ENCODE measurements at regions not wholly inside any gene's neighbourhood (a gene's known extent, or its start where the extent isn't known, plus 50 kb on each side); places are given as distances from the start of the nearest gene placed in this dataset.

- Histone ChIP-seq H3K4me1 (ENCODE audit: control insufficient read depth, insufficient read depth, low read length) (no peaks in the 10 kb centered on the region), H3K27me3 (ENCODE audit: control insufficient read depth in 1 of 2, insufficient read depth in 2 of 2, low read length in 2 of 2) (no peaks in the 10 kb centered on the region), H3K27ac (ENCODE audit: low read length) (no peak overlapping the region), H3K9ac (ENCODE audit: low read length in 2 of 2) (no peak overlapping the region), H3K4me3 (ENCODE audit: low read length in 2 of 2) (no peak overlapping the region), H3K36me3 (ENCODE audit: control insufficient read depth in 2 of 2, insufficient read depth in 2 of 2, low read length in 2 of 2) (no peaks in the 10 kb centered on the region), H3K9me3 (ENCODE audit: control insufficient read depth in 2 of 2, low read length in 2 of 2) (no peaks in the 10 kb centered on the region)
These were observed 282.4 kb downstream of the MEIS1 start for GRCh38 chr2:66717218-66717905.

GRCh38 chr2:66717973-66718372 lies 283.0 kb downstream of the MEIS1 start:
- H3K27ac ChIP-seq (ENCODE audit: low read length): no peak overlapping the region
- no peak overlapping the region for H3K4me3 ChIP-seq (ENCODE audit: low read length in 2 of 2)
- no peaks in the 10 kb centered on the region for H3K4me1 ChIP-seq (ENCODE audit: control insufficient read depth, insufficient read depth, low read length)
- no peak overlapping the region for H3K9ac ChIP-seq (ENCODE audit: low read length in 2 of 2)
- H3K9me3 ChIP-seq (ENCODE audit: control insufficient read depth in 2 of 2, low read length in 2 of 2): no peaks in the 10 kb centered on the region
- no peaks in the 10 kb centered on the region for H3K36me3 ChIP-seq (ENCODE audit: control insufficient read depth in 2 of 2, insufficient read depth in 2 of 2, low read length in 2 of 2)
- no peaks in the 10 kb centered on the region for H3K27me3 ChIP-seq (ENCODE audit: control insufficient read depth in 1 of 2, insufficient read depth in 2 of 2, low read length in 2 of 2)

GRCh38 chr2:66721776-66722175 lies 286.9 kb downstream of the MEIS1 start:
- Histone ChIP-seq H3K27me3 (ENCODE audit: control insufficient read depth in 1 of 2, insufficient read depth in 2 of 2, low read length in 2 of 2) (no peaks in the 10 kb centered on the region), H3K9me3 (ENCODE audit: control insufficient read depth in 2 of 2, low read length in 2 of 2) (no peaks in the 10 kb centered on the region), H3K4me3 (ENCODE audit: low read length in 2 of 2) (no peak overlapping the region), H3K4me1 (ENCODE audit: control insufficient read depth, insufficient read depth, low read length) (no peaks in the 10 kb centered on the region), H3K36me3 (ENCODE audit: control insufficient read depth in 2 of 2, insufficient read depth in 2 of 2, low read length in 2 of 2) (no peaks in the 10 kb centered on the region), H3K9ac (ENCODE audit: low read length in 2 of 2) (no peak overlapping the region), H3K27ac (ENCODE audit: low read length) (no peak overlapping the region)

DNA sequence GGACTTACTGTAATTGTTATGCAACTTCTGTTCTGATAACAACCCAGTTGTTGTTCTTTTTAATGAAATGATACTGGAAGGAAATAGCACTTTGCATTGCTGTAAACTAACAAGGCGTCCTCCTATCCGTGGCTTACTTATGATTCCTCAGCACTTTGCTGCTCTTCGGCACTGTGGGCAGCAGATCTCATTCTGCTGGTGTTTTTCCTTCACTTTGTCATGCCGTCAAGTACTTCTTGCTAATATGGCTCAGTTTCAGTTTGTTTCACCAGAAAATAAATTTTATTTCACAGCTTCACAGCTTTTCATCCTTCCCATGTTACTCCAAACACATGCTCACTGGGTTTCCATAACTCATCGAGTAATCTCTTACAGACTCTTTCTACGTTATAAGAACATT lies 289.3 kb downstream of the MEIS1 start:
- no peak overlapping the region for H3K27ac ChIP-seq (ENCODE audit: low read length)
- H3K27me3 ChIP-seq (ENCODE audit: control insufficient read depth in 1 of 2, insufficient read depth in 2 of 2, low read length in 2 of 2): no peaks in the 10 kb centered on the region
- H3K9ac ChIP-seq (ENCODE audit: low read length in 2 of 2): no peak overlapping the region
- H3K9me3 ChIP-seq (ENCODE audit: control insufficient read depth in 2 of 2, low read length in 2 of 2): no peaks in the 10 kb centered on the region
- peaks cover under 1% of the 10 kb centered on the region for H3K4me1 ChIP-seq (ENCODE audit: control insufficient read depth, insufficient read depth, low read length)
- H3K4me3 ChIP-seq (ENCODE audit: low read length in 2 of 2): no peak overlapping the region
- no peaks in the 10 kb centered on the region for H3K36me3 ChIP-seq (ENCODE audit: control insufficient read depth in 2 of 2, insufficient read depth in 2 of 2, low read length in 2 of 2)

DNA sequence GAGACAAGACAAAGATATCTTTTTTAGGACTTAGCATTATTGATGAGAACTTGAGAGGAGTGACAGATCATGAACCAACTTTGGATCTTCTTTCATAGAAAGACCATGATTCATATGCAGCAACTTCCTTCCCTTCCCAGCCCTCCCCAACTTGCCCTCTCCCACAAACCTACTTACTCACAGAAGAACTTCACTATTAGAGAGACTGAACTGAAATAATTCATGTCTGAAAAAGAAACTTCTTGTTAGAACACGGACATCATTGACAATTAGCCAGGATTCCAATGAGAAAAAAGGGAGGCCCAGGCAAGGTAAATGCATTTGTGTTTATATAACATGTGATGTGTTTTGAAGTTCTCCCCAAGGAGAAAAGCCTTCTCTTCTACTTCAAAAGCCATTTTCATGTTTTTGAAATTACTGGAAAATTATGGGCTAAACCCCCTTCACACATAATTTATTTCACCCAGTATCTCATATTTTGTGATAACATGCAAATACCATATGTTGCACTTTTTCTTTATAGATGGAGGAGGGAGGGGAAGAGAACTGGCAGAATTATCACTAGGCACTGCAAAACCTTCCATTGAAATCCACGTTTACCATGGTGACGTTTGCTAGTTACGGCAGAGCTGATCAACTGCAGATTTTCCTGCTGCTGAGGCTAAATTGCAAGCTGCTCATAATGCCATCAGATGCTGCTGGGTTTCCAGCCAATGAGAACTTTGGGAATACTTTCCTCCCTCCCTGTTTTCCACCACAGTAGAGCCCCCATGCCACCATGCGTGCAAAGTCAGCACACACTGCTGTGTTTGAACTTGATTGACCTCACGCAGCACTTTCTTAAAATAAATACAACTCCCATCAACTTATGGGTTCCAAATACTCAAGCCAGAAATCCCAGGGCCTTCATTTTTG lies 294.7 kb downstream of the MEIS1 start:
- Histone ChIP-seq H3K27me3 (ENCODE audit: control insufficient read depth in 1 of 2, insufficient read depth in 2 of 2, low read length in 2 of 2) (no peaks in the 10 kb centered on the region), H3K36me3 (ENCODE audit: control insufficient read depth in 2 of 2, insufficient read depth in 2 of 2, low read length in 2 of 2) (no peaks in the 10 kb centered on the region), H3K4me3 (ENCODE audit: low read length in 2 of 2) (peak overlapping the region in 1 of 2 donors; percentile 9), H3K27ac (ENCODE audit: low read length) (peak overlapping the region; percentile 2), H3K9ac (ENCODE audit: low read length in 2 of 2) (no peak overlapping the region), H3K4me1 (ENCODE audit: control insufficient read depth, insufficient read depth, low read length) (peaks cover 9% of the 10 kb centered on the region), H3K9me3 (ENCODE audit: control insufficient read depth in 2 of 2, low read length in 2 of 2) (no peaks in the 10 kb centered on the region)

- no peak overlapping the region for H3K4me3 ChIP-seq (ENCODE audit: low read length in 2 of 2)
- no peak overlapping the region for H3K9ac ChIP-seq (ENCODE audit: low read length in 2 of 2)
- peaks cover 9% of the 10 kb centered on the region for H3K4me1 ChIP-seq (ENCODE audit: control insufficient read depth, insufficient read depth, low read length)
- H3K27me3 ChIP-seq (ENCODE audit: control insufficient read depth in 1 of 2, insufficient read depth in 2 of 2, low read length in 2 of 2): no peaks in the 10 kb centered on the region
- peak overlapping the region; percentile 2 for H3K27ac ChIP-seq (ENCODE audit: low read length)
- no peaks in the 10 kb centered on the region for H3K36me3 ChIP-seq (ENCODE audit: control insufficient read depth in 2 of 2, insufficient read depth in 2 of 2, low read length in 2 of 2)
- H3K9me3 ChIP-seq (ENCODE audit: control insufficient read depth in 2 of 2, low read length in 2 of 2): no peaks in the 10 kb centered on the region
These were observed 295.5 kb downstream of the MEIS1 start for GRCh38 chr2:66730441-66730840.

DNA sequence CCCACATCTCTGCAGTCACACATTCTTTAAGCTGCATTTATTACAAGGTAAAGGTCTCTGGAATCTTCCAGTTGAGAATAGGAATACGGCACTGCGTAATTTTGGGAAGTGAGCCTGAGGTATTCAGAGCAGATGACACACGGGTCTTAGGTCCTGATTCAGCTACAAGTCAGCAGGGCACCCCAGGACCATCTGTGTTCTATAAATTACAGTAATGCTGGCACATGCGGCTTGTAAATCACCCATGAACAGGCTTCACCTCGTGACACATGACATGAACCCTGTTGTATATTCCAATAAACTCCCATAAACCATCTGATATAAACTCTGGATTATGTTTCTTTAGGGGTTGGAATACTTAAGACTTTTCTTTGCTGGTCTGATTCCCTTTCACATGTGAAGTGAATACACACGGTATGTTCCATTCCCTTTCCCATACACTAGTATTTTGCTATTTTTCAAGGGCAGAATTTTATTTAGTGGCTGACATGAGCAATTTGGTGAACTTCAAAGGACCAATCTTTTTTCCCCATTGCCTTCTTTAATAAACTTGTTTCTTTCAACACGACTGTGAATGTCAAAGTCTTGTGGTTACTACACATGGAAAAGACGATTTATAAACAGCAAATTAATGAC lies 298.6 kb downstream of the MEIS1 start:
- Histone ChIP-seq H3K27ac (ENCODE audit: low read length) (no peak overlapping the region), H3K4me3 (ENCODE audit: low read length in 2 of 2) (no peak overlapping the region), H3K27me3 (ENCODE audit: control insufficient read depth in 1 of 2, insufficient read depth in 2 of 2, low read length in 2 of 2) (no peaks in the 10 kb centered on the region), H3K4me1 (ENCODE audit: control insufficient read depth, insufficient read depth, low read length) (peaks cover 9% of the 10 kb centered on the region), H3K36me3 (ENCODE audit: control insufficient read depth in 2 of 2, insufficient read depth in 2 of 2, low read length in 2 of 2) (no peaks in the 10 kb centered on the region), H3K9me3 (ENCODE audit: control insufficient read depth in 2 of 2, low read length in 2 of 2) (peaks cover 0 to 2% of the 10 kb centered on the region in 2 donors), H3K9ac (ENCODE audit: low read length in 2 of 2) (no peak overlapping the region)

GRCh38 chr2:66748939-66749338 lies 314.0 kb downstream of the MEIS1 start:
- Histone ChIP-seq H3K27me3 (ENCODE audit: control insufficient read depth in 1 of 2, insufficient read depth in 2 of 2, low read length in 2 of 2) (no peaks in the 10 kb centered on the region), H3K36me3 (ENCODE audit: control insufficient read depth in 2 of 2, insufficient read depth in 2 of 2, low read length in 2 of 2) (no peaks in the 10 kb centered on the region), H3K4me1 (ENCODE audit: control insufficient read depth, insufficient read depth, low read length) (peaks cover 19% of the 10 kb centered on the region), H3K4me3 (ENCODE audit: low read length in 2 of 2) (no peak overlapping the region), H3K9me3 (ENCODE audit: control insufficient read depth in 2 of 2, low read length in 2 of 2) (no peaks in the 10 kb centered on the region), H3K9ac (ENCODE audit: low read length in 2 of 2) (no peak overlapping the region), H3K27ac (ENCODE audit: low read length) (peak overlapping the region; percentile 25)

GRCh38 chr2:66749566-66749965 lies 314.6 kb downstream of the MEIS1 start:
- Histone ChIP-seq H3K27ac (ENCODE audit: low read length) (peak overlapping the region; percentile 42), H3K9ac (ENCODE audit: low read length in 2 of 2) (no peak overlapping the region), H3K27me3 (ENCODE audit: control insufficient read depth in 1 of 2, insufficient read depth in 2 of 2, low read length in 2 of 2) (no peaks in the 10 kb centered on the region), H3K36me3 (ENCODE audit: control insufficient read depth in 2 of 2, insufficient read depth in 2 of 2, low read length in 2 of 2) (no peaks in the 10 kb centered on the region), H3K4me3 (ENCODE audit: low read length in 2 of 2) (no peak overlapping the region), H3K4me1 (ENCODE audit: control insufficient read depth, insufficient read depth, low read length) (peaks cover 19% of the 10 kb centered on the region), H3K9me3 (ENCODE audit: control insufficient read depth in 2 of 2, low read length in 2 of 2) (no peaks in the 10 kb centered on the region)

GRCh38 chr2:66753257-66753656 lies 318.3 kb downstream of the MEIS1 start:
- Histone ChIP-seq H3K36me3 (ENCODE audit: control insufficient read depth in 2 of 2, insufficient read depth in 2 of 2, low read length in 2 of 2) (no peaks in the 10 kb centered on the region), H3K4me3 (ENCODE audit: low read length in 2 of 2) (no peak overlapping the region), H3K9ac (ENCODE audit: low read length in 2 of 2) (no peak overlapping the region), H3K27me3 (ENCODE audit: control insufficient read depth in 1 of 2, insufficient read depth in 2 of 2, low read length in 2 of 2) (no peaks in the 10 kb centered on the region), H3K9me3 (ENCODE audit: control insufficient read depth in 2 of 2, low read length in 2 of 2) (no peaks in the 10 kb centered on the region), H3K4me1 (ENCODE audit: control insufficient read depth, insufficient read depth, low read length) (peaks cover 30% of the 10 kb centered on the region), H3K27ac (ENCODE audit: low read length) (peak overlapping the region; percentile 6)
